ENCODE measurements at regions not wholly inside any gene's neighbourhood (a gene's known extent, or its start where the extent isn't known, plus 50 kb on each side); places are given as distances from the start of the nearest gene placed in this dataset.

DNA sequence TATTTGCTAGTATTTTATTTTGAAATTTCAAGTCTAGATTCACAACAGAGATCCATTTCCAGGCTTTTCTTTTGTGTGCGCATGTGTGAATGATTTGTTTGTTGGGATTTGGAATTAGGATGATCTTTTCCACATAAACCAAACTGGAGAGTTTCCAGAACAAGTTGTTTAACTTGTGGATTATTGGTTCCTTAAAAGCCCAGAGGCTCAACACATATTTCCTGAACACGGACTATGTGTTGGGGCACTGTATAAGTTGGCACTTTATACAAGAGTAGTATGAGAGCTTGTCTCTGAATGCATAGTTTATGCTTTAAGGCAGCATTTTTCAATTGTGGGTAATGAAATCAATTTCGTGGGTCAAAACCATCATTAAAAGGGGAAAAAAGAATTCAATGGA lies 67.3 kb upstream of the FUT8 start:
- Histone ChIP-seq H3K9ac (ENCODE audit: insufficient read depth, low read depth, low read length) (no peak overlapping the region), H3K27me3 (ENCODE audit: control insufficient read depth in 1 of 2, insufficient read depth in 2 of 2, low read length in 2 of 2) (no peaks in the 10 kb centered on the region), H3K27ac (ENCODE audit: extremely low read length, insufficient read depth, low read length) (no peak overlapping the region), H3K4me1 (ENCODE audit: insufficient read depth, low read length) (peaks cover 10% of the 10 kb centered on the region), H4K20me1 (ENCODE audit: insufficient read depth, low read length) (no peaks in the 10 kb centered on the region), H3K4me2 (ENCODE audit: low read depth, low read length) (no peak overlapping the region), H3K79me2 (ENCODE audit: insufficient read depth, low read length) (no peaks in the 10 kb centered on the region), H3K9me3 (ENCODE audit: low read length) (no peaks in the 10 kb centered on the region), H2AFZ (ENCODE audit: low read length) (no peak overlapping the region), H3K36me3 (replicated peaks in 1 of 2; ENCODE audit: control insufficient read depth in 1 of 2, insufficient read depth in 2 of 2, low read length in 2 of 2) (no peaks in the 10 kb centered on the region), H3K4me3 (replicated peaks in 1 of 3; ENCODE audit: insufficient read depth in 1 of 3, low read depth in 2 of 3, low read length in 3 of 3) (no peak overlapping the region)
- in situ Hi-C loops (cut with HindIII; ENCODE audit: extremely low pct_ligation_motif_present, low pct_unique_long_range_greater_than_20kb) (no loop called here), intact Hi-C loops (cut with micrococcal nuclease; ENCODE audit: unreplicated experiment) (no loop called here)
- WGBS (ENCODE audit: low lambda C conversion rate), result 31% methylated on average over 3 of the region's 3 CpGs
- no TSS peak for BruUV-seq (replicated peaks)
- POLR2A ChIA-PET, result no interaction called here
- DNase-seq (ENCODE audit: low spot score) (no peak), ATAC-seq (no peak), FAIRE-seq (no peak)
- CTCF ChIA-PET (ENCODE audit: low intra/inter-chr PET ratio, low total read pairs), result no interaction called here
- TF ChIP-seq, protein P1, sequence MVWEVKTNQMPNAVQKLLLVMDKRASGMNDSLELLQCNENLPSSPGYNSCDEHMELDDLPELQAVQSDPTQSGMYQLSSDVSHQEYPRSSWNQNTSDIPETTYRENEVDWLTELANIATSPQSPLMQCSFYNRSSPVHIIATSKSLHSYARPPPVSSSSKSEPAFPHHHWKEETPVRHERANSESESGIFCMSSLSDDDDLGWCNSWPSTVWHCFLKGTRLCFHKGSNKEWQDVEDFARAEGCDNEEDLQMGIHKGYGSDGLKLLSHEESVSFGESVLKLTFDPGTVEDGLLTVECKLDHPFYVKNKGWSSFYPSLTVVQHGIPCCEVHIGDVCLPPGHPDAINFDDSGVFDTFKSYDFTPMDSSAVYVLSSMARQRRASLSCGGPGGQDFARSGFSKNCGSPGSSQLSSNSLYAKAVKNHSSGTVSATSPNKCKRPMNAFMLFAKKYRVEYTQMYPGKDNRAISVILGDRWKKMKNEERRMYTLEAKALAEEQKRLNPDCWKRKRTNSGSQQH (CRISPR knock-in tag; IDR thresholded peaks at IDR 0.05; ENCODE audit: low read depth), result no peak

DNA sequence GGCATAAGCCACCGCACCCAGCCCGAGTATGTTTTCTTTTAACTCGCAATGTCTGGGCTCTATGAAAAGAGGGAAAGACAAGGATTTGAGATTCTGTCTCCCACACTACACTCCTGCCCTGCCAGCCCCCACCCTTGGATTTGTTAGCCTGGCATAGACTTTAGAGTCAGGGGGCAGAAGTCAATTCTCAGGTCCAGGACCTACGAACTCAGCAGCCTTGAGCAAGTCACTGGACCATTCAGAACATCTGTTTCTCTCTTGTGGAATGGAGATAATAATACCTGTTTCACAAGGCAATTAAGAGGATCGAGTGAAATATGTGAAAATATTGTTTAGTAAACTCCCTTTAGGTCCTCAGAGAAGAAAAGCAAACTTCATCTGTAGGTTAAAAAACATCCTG lies 66.1 kb upstream of the FUT8 start:
- Histone ChIP-seq H3K9me3 (ENCODE audit: low read length) (no peaks in the 10 kb centered on the region), H3K4me2 (ENCODE audit: low read depth, low read length) (peak overlapping the region; percentile 32), H3K4me3 (replicated peaks in 1 of 3; ENCODE audit: insufficient read depth in 1 of 3, low read depth in 2 of 3, low read length in 3 of 3) (no peak overlapping the region), H3K27ac (ENCODE audit: extremely low read length, insufficient read depth, low read length) (no peak overlapping the region), H2AFZ (ENCODE audit: low read length) (no peak overlapping the region), H3K4me1 (ENCODE audit: insufficient read depth, low read length) (peaks cover 10% of the 10 kb centered on the region), H3K79me2 (ENCODE audit: insufficient read depth, low read length) (no peaks in the 10 kb centered on the region), H3K27me3 (ENCODE audit: control insufficient read depth in 1 of 2, insufficient read depth in 2 of 2, low read length in 2 of 2) (no peaks in the 10 kb centered on the region), H4K20me1 (ENCODE audit: insufficient read depth, low read length) (no peaks in the 10 kb centered on the region), H3K9ac (ENCODE audit: insufficient read depth, low read depth, low read length) (no peak overlapping the region), H3K36me3 (replicated peaks in 1 of 2; ENCODE audit: control insufficient read depth in 1 of 2, insufficient read depth in 2 of 2, low read length in 2 of 2) (no peaks in the 10 kb centered on the region)
- TF ChIP-seq, protein P2, sequence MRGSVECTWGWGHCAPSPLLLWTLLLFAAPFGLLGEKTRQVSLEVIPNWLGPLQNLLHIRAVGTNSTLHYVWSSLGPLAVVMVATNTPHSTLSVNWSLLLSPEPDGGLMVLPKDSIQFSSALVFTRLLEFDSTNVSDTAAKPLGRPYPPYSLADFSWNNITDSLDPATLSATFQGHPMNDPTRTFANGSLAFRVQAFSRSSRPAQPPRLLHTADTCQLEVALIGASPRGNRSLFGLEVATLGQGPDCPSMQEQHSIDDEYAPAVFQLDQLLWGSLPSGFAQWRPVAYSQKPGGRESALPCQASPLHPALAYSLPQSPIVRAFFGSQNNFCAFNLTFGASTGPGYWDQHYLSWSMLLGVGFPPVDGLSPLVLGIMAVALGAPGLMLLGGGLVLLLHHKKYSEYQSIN (CRISPR knock-in tag; IDR thresholded peaks at IDR 0.05; ENCODE audit: borderline replicate concordance), result no peak
- TF ChIP-seq ZFP37 (CRISPR knock-in tag; IDR thresholded peaks at IDR 0.05; ENCODE audit: borderline replicate concordance) (no peak), BCL6 (CRISPR knock-in tag; IDR thresholded peaks at IDR 0.05) (no peak), ZKSCAN8 (CRISPR knock-in tag; IDR thresholded peaks at IDR 0.05; ENCODE audit: borderline replicate concordance) (no peak), ZNF224 (CRISPR knock-in tag; IDR thresholded peaks at IDR 0.05) (no peak), ZNF547 (CRISPR knock-in tag; IDR thresholded peaks at IDR 0.05) (no peak)
- TF ChIP-seq, protein P3, sequence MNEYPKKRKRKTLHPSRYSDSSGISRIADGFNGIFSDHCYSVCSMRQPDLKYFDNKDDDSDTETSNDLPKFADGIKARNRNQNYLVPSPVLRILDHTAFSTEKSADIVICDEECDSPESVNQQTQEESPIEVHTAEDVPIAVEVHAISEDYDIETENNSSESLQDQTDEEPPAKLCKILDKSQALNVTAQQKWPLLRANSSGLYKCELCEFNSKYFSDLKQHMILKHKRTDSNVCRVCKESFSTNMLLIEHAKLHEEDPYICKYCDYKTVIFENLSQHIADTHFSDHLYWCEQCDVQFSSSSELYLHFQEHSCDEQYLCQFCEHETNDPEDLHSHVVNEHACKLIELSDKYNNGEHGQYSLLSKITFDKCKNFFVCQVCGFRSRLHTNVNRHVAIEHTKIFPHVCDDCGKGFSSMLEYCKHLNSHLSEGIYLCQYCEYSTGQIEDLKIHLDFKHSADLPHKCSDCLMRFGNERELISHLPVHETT (CRISPR knock-in tag; conservative IDR thresholded peaks at IDR 0.05), result no peak
- TF ChIP-seq, protein P4, sequence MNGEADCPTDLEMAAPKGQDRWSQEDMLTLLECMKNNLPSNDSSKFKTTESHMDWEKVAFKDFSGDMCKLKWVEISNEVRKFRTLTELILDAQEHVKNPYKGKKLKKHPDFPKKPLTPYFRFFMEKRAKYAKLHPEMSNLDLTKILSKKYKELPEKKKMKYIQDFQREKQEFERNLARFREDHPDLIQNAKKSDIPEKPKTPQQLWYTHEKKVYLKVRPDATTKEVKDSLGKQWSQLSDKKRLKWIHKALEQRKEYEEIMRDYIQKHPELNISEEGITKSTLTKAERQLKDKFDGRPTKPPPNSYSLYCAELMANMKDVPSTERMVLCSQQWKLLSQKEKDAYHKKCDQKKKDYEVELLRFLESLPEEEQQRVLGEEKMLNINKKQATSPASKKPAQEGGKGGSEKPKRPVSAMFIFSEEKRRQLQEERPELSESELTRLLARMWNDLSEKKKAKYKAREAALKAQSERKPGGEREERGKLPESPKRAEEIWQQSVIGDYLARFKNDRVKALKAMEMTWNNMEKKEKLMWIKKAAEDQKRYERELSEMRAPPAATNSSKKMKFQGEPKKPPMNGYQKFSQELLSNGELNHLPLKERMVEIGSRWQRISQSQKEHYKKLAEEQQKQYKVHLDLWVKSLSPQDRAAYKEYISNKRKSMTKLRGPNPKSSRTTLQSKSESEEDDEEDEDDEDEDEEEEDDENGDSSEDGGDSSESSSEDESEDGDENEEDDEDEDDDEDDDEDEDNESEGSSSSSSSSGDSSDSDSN (CRISPR knock-in tag; IDR thresholded peaks at IDR 0.05), result no peak
- WGBS (ENCODE audit: low lambda C conversion rate), result 40% methylated on average over 4 of the region's 5 CpGs
- ChIA-PET POLR2A (no interaction called here), CTCF (ENCODE audit: low intra/inter-chr PET ratio, low total read pairs) (no interaction called here)
- in situ Hi-C loops (cut with HindIII; ENCODE audit: extremely low pct_ligation_motif_present, low pct_unique_long_range_greater_than_20kb), result no loop called here
- DNase-seq (ENCODE audit: low spot score) (no peak), FAIRE-seq (no peak), ATAC-seq (no peak)
- intact Hi-C loops (cut with micrococcal nuclease; ENCODE audit: unreplicated experiment), result no loop called here
- BruUV-seq (replicated peaks), result no TSS peak
